Pulmonary artery endothelial cell (primary cell): ENCODE measurements at regions not wholly inside any gene's neighbourhood (a gene's known extent, or its start where the extent isn't known, plus 50 kb on each side); places are given as distances from the start of the nearest gene placed in this dataset.
"Not testable (repeated sequence)": the region's sequence is repeated elsewhere in the genome, so short reads cannot be mapped to it uniquely, and the experiment has no call there.

Source experiments
- DNase-seq: peaks from one replicate; pipeline ENCODE4 v3.0.0-alpha.2; 2011; ENCODE audit warnings: low read depth, low spot score

DNA sequence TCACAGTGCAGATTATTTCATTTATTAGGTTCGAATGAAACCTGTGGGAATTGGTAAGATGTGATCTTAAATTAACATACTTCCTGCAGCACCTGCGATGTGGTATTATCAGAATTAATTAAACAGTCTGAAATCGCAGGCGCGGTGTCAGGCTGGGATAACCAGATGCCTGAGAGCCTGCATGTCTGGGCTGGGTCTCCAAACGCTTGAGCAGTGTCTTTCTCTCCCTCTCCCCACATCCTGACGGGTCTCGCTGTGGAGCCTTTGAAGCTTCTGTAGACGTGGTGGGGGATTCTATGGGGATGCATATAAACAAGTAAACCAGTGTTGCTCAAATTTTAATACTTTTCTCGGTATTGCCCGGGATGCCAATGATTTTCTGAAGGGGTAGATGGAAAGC lies 366.2 kb upstream of the SPRED2 start:
- no peak for DNase-seq

DNA sequence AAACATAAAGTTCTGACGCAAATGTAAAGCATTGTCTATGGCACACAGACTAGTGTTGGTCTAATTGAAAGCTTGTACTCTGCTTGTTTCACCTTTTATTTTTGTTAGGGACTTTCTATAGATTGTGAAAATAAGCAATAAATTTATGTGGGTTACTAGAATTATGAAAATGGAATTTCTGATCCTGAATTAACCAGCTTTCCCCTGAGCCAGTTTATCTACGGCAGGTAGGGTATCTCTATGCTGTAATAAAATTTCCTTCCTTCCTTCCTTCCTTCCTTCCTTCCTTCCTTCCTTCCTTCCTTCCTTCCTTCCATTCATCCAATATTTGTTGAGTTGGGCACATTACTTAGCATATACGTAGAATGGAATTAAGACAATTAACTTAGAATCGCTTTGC lies 362.6 kb upstream of the SPRED2 start:
- no peak for DNase-seq

DNA sequence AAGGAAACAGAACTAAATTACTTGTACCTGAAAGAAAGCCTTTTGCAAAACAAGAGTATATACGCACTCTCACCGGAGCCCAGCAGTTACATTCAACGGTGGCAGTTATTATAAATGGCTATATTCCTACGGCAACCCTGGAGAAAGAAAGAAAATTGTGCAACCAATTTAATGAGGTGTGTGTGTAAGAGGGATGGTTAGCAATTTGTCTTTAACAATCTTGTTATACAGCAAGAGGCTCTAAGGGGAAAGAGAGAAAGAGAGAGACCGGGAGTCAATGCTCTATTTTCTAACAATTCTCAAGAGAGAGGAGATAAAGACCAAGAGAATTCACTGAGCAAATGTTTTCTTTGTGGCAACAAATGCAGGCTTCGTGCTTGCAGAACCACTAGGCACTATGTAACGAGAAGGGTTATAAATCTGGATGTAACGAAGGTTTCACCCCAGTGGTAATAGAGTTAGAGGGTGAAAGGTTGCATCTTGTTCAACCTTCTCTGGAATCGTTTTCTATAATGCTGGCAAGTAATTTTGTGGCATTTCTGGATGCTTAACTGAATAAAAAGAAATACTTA lies 359.1 kb upstream of the SPRED2 start:
- no peak for DNase-seq

DNA sequence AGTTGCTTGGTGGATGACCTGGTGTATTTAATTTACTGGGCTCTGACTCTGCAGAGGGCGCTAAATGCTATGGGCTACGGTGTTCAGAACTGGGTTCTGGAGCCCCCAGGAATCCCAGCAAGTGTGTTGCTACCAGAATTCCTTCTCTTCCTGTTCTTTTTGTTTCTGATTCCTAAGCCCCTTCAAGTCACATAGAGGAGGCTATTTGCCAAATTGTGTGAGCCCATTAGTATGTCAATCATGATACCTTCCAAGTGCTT lies 358.2 kb upstream of the SPRED2 start:
- DNase-seq: no peak

DNA sequence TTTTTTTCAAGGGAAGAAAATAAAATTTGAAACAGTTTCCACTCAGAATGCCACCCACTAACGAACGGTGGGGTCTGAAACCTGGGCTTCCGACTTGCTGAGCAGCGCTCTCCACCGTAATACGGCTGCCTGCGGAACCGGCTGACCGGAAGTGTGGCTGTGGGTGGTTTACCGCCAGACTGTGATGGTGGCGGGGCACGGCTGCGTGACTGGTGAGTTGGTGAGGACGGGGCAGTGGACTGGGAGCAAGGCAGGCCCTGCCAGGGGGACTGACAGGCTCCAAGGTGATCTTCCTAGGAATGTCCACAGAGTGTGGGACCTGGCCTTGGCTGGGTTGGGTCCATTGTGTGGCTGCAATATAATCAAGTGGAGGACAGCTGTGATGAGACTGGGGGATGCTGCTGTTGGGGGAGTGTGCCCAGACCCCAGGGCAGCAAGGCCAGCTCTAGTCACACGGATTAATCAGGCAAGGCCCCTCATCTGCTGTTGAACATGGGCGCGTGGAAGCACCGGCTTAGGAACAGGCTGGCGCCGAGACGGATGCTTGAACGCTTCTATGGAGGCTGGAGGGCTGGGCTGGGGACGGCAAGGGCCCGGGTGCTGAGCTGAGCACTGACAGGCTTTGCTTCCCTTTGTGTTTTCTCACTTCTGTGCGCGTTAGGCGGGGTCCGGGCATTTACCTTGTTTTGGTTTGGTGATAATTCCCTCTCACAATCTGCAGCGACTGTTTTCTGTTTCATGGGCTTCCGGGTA lies 357.7 kb upstream of the SPRED2 start:
- no peak for DNase-seq

DNA sequence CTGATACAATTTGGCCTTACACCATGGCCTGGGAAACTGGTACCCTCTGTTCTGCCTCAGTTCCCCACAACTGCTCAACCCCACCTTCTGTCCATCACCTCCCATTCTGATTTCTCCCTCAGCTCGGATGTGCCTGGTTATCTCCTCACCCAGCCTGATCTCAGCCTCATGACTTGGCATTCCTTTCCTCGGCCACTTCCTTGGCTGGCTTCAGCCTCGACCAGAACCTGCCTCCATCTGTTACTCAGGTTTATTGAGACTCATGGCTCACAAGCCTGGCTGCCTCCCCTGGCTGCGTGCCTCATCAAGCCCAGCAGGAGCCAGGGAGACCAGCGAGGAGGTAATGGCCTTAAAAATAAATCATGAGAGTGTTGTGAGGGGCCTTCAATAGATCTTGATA lies 356.2 kb upstream of the SPRED2 start:
- DNase-seq: no peak

DNA sequence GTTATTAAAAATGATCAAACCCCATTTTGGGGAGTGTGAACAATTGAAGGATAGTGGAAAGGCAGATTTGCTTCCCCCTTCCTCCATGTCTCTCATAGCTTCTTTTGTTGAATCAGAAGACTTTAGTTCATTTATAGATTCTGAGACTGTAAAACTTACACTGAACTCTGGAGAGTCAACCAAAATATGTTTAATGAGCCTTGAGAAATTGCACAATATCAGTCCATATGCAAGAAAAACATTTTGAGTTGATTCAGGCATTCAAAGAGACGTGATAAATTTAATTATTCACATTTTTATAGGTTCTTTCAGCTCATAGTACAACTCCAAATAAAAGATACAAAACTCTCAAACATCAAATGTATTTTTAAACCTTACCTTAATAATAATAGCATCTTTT lies 354.4 kb upstream of the SPRED2 start:
- DNase-seq: no peak

DNA sequence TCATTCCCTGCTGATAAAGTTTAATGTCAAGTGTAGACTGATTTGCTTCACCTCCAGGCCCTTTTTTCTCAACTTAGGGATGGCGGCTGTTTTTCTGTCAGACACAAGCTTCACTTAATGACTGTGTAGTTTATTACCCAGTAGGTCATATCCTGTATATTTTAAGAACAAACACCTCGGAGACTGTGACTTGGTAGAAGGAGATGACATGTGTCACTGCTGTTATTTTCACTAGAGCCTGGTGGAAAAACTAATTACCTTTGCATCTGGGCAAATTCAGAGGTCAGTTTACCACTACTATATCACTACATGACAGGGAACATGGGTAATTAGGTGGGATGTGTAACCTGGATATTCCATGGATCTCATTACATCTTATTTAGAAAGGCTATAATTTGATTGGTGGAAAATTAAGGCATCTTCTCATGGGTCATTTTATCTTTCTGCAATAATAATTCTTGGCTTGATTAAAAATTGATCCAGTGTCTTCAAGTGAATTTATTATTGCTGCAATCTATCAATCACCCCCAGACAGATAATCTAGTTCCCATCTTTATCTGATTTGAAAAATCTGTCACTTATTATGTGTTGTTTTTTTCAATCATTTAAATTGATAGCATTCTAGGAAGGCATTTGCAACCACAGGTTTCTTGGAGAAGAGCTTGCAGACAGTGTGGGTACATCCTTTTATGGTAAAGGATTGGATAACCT lies 353.8 kb upstream of the SPRED2 start:
- no peak for DNase-seq

DNA sequence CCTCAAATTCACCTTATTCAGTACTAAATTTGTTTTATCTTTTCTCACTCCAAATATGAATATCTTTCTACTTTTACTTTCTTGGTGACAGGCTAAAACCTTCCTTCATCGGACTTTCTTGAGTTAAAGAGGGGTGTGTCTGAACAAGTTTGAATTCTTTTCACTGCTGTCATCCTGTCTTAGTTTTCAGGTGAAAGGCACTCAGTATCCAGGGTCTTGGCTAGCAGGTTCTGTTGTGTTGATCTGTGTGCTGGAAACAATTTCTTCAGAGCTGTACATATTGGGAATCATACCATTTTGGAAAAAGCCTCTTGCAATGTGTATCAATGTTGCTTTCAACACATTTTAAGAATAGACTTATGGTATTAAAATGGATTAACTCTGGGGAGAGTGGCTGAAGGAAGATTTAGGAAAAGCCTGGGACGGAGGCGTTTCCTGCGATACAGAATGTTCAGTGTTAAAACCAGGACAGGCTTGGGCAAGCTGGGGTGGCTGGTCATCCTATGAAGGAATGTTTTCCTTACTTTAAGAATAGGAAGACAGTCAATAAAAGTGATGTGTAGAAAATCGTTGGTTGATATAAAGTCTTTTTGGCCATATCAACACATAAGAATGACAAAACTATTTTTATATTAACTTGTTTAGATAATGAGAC lies 350.7 kb upstream of the SPRED2 start:
- DNase-seq: no peak

DNA sequence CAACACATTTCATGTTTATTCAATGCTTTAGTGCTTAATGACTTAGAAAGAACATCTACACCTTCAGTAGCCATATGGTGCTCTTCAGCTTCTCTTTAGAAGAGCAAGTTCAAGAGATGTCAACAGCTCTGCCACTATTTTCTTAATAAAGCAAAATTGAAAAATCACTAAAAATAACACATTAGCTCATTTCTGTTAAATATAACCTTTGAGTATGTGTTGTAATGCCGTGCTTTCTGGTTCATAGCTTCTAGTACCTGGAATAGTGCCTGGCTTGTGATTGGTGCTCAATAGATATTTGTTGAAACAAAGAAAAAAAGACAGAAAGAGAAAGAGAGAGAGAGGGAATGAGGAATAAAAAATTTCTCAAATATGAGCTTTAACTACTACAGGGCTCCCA lies 349.8 kb upstream of the SPRED2 start:
- no peak for DNase-seq

DNA sequence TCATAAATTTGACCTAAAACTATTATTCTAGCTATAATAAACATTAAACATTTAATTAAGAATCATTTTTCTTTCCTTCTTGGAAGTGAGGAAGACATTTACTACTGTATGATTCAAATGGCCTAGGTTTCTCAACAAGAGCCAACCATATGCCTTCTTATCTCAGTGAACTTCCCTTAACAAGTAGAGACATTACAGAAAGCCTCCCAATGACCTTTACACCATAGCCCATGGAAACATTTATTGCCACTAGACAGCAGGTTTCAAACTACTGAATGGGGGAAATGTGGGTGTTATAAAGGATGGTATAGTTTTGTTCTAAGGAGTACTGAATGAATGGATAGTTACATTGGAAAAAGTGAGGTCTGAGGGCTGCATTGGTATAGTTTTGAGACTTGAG lies 349.4 kb upstream of the SPRED2 start:
- DNase-seq: no peak

DNA sequence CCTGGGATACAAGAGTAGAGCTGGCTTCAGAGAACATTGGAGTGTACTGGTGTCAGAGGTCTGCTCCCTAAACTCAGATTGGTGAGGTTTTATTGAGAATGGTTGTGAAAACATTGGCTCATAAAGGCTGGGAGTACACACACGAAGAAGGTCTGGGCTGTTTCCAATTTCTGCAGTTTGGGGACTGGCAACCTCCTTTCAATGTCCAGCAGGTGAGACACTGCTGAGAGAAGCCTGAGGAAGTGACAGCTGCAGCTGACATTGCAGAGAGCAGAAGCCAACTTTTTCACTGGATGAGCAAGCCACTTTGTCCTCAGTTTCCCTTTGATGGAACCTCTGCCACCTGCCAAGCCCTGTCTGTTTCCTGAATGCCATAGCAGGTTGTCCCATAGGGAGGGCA lies 346.6 kb upstream of the SPRED2 start:
- DNase-seq: no peak

DNA sequence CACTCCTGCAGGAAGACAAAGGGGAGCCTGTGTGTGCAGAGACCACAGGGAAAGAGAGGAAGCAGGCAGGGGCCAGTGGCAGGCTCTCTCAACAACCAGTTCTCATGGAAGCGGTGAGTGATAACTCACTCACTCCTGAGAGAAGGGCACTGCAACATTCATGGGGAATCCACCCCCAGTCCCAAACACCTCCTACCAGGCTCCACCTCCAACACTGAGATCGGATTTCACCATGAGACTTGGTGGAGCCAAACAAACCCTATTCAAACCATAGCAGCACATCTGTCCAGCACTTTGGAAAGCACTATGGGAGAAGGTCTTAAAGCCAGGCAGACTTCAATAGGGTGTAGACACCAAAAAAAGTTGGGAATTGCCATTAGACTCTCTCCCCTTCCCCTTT lies 345.7 kb upstream of the SPRED2 start:
- DNase-seq: no peak

DNA sequence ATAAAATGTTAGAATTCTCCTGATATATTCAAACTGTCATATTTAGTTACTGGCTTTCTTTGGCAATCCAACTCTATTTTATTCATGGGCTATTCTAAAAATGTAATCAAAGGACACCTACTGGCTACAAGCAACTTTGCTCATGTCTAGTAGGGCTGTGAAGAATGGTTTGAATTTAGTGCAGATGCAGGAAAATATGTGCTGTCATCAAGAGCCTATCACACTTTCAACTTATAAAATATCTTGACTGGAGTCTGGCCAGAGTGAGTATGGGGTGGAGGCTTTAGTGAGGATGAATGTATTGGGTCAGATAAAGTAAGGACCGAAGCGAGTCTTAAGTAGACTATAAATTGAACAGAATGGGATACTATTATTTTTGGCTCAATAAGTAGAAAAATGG lies 343.4 kb upstream of the SPRED2 start:
- no peak for DNase-seq

DNA sequence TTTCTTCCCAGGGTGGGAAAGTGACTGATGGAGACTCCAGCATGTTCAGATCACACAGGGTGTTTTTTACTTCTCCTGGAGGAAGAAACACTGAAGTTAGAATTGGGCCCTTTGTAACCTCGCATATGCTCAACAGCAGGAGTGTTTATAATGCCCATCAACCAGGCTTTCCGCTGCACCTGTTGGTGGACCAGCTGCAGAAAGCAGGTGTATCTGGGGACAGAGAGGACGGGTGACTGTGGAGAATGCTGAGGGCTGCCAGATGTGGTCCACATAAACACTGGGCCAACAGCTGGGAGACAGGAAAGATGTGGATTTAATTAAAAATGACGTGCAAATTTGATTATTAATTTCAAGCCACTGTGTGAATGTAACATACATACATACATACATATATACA lies 335.5 kb upstream of the SPRED2 start:
- no peak for DNase-seq

DNA sequence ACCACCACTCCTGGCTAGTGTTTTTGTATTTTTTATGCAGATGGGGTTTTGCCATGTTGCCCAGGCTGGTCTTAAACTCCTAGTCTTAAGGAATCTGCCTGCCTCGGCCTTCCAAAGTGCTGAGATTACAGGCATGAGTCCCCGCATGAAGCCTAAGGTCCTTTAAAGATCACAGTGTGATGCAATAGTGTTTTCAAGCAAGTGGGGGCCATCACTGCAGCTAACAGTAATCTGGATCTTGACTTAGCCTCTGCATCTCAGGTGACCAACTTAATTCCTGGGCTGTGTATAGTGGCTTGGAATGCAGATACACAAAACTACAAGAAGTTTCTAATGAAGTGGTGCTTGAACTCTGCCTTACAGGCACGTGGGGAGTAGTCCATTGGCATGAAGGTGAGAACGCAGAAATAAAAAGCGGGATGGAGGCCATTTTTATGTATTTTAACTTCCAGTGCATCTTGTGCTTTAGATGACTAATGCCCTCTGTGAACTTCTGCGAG lies 334.4 kb upstream of the SPRED2 start:
- no peak for DNase-seq

DNA sequence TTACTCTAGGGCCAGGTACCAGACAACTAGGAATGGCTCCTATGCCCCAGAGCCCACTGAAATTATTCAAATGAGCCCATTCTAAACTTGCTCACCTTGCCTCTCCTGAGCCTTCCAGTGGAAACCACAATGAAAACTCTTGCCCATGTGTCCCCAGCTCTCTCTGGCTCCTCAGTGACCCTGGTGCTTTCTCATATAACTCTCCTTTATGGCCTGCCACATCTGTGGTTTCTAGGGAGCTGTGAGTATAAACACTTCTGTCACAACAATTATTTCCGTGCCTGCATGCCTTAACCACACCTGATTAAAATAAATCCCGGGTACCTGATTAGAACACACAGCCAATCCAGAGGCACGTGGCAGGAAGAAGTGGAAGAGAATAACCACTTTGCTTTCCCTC lies 333.0 kb upstream of the SPRED2 start:
- no peak for DNase-seq

DNA sequence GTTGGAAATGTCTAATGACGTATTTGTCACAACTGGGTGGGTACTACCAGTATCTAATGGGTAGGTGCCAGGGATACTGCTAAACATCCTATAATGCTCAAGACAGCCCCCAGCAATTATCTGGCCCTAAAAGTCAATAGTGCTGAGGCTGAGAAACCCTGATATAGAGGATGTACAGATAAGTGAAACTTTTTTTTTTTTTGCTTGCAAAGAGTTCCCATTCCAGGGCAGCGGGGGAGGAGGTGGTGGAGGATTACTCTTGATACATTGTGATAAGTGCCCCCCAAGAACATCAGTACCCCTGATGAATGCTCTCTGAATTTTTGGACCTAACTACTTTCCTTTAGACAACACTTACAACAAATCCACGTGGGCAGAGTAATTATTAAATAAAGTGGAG lies 329.7 kb upstream of the SPRED2 start:
- DNase-seq: no peak

DNA sequence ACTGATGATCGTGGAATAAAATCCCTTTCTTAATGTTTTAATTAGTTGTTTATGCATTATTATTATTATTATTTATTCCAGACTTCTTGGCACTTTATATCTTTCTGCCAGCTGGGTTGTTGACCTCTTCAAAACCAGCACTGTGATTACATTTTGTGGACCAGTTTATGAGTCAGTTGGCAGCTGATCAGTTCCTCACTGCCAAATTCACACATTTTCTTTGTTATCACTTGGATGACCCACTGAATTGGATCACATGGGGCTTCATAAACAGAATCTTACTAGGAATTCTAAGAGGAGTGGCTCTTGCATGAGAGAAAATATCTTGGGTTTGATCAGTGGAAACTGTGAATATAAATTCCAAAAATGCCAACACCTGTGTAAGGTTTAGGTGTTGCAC lies 321.8 kb upstream of the SPRED2 start:
- DNase-seq: no peak

DNA sequence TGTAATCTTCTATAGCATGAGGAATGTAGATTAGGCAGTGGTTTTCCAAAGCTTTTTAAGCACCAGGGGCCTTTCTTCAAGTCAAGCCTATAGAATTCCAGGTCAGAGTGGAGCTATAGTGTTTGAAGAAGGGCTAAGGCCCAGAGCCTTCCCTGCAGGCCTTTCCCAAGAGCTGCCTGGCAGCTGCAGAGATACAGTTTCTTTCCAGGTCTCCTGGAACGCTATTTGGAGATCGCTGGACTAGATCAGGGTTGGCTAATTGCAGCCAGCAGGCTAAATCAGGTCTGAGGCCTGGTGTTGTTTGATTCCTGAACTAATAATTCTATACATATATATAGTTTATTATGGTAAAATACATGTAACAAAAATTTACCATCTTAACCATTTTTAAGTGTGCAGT lies 319.0 kb upstream of the SPRED2 start:
- no peak for DNase-seq

DNA sequence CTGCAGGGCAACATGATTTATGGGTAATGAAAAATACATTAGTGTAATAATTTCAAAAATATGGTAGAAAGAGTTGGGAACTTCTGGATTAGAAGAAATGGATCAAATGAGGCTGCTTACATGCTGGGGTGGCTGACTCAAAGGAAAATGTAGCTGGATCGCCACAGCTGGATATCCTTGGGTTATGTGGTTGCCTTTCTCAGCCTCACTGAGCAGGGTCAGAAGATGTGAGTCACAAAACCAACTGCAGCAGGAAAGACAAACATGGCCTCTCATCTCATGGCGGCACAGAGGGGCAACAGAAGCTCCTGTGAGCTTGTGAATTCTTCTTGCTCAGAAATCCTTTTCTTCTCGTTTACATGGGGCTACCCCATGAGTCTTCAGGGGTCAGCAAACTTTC lies 317.1 kb upstream of the SPRED2 start:
- DNase-seq: no peak

DNA sequence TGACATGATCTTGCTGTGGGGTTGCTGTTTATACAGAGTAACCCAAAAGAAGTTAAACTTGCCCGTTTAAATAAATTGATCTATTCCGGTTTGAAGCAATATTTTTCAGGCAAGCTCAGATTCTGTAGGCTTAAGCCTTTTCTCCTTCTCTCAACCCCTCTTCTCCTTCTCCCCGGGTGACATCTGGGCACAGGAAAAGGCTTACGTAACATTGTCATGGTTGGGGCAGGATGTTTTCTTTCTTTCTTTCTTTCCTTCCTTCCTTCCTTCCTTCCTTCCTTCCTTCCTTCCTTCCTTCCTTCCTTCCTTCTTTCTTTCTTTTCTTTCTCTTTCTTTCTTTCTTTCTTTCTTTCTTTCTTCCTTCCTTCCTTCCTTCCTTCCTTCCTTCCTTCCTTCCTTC lies 315.5 kb upstream of the SPRED2 start:
- not testable (repeated sequence) for DNase-seq
